Occipital lobe (tissue), 1 donor: ENCODE measurements at regions not wholly inside any gene's neighbourhood (a gene's known extent, or its start where the extent isn't known, plus 50 kb on each side); places are given as distances from the start of the nearest gene placed in this dataset.
"Not testable (repeated sequence)": the region's sequence is repeated elsewhere in the genome, so short reads cannot be mapped to it uniquely, and the experiment has no call there.

Experiments
- DNase-seq: peaks from one replicate; lab custom pipeline; 2025; lab: John Stamatoyannopoulos, UW

DNA sequence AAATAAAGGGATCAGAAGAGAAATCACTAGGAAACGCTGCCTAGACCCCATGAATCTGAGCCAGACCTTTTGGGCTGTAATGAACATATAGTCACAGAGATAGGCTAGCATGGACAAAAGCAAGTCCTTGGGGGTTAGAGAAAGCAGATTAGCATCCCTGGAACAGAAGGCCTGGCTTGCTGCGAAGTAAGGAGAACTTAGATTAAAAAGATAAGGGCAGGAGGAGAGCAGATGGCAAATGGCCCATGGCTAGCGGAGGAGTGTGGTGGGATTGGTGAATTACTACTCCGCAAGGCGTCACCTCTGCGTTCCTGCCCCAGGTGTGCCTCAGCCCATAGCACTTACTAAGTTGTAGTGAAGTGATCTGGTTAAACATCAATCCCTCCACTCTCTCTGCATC, 92.3 kb upstream of the ZNF438 start:
- DNase-seq = no peak

DNA sequence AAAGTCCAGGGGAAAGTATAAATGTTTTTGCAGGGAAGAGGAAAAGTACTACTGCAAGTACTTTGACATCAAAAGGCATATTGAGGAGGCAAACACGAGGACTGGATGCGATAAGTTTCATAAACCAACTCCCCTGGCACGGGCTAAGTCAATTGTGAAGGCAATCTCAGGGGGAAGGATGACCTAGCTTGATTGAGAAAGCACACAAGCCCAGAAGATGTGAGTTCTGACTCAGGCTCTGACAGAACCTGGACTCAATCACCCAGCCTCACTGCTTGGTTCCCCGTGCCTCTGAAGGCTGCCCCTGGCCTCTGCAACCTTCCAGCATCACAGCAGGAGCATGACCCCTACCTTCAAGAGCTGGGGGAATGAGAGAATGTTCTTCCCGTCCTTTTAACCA, 93.2 kb upstream of the ZNF438 start:
- DNase-seq = no peak

DNA sequence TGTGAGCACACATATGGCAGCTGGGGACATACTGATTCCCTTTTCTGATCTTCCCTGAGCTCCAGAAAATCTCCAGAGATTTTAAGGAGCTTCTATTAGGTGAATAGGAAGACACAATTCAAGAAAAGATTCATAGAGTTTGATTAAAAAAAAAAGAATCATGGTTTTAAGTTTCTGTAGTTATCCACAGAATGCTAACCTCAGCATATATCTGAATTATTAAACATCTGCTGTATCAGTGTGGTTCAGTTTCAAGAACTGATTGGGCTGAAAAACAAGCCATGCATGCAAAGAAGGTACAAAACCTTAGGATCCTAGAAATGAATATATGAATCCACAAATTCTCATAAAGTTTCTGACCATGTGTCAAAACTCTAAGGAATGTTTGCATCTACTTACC, 94.1 kb upstream of the ZNF438 start:
- no peak for DNase-seq

DNA sequence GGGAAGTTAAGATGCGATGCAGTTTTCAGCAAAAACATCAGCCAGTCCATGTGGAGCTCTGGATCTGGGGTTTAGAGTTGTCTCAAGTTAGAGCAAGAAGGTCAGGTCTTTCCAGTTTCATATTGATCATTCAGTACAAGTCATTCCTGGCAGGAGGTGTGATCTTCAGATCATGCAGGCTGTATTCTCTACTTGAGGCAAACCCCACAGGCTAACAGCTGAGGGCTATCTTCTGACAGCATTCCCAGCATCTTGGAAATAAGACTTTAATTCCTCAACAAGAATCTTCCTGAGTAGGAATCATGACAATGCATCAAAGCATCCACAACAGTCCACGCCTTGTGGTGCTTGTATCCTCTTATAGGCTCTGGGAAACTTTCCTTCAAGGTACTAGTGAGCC, 94.9 kb upstream of the ZNF438 start:
- no peak for DNase-seq

DNA sequence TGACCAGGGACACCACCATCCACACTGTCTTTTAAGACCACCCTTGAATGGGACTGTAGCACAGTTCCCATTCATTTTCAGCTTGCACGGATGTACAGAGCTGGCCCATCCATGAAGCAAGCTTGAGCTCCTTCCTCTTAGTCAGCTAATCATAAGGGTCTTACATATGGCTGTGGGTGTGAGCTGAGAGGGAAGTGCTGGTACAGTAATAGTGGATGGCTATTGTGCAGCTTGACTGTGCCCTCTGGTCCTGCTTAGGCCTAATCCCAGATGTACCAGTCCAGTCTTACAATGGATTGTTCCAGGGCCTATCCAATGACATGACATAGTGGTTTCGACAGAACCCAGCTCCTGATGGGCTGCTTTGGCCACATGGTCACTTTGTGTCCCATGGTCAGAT, 96.9 kb upstream of the ZNF438 start:
- DNase-seq = no peak

DNA sequence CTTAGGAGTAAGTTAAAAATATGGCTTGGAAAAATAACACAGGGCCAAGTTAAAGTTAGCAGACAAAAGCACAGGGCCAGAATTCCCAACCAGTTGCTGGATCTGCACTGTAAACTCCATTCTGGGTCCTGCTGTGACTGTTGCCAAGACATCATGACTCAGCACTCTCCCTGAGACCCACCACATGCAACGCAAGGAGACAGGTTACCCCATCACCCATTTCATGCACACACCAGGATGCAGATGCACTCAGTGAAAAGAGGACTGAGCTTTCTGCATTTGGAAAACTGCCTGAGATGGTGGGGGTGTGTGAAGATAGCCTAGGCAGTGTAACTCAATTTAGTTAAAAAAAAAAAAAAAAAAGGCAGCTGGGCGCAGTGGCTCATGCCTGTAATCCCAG, 97.6 kb upstream of the ZNF438 start:
- peak; percentile 36 for DNase-seq

DNA sequence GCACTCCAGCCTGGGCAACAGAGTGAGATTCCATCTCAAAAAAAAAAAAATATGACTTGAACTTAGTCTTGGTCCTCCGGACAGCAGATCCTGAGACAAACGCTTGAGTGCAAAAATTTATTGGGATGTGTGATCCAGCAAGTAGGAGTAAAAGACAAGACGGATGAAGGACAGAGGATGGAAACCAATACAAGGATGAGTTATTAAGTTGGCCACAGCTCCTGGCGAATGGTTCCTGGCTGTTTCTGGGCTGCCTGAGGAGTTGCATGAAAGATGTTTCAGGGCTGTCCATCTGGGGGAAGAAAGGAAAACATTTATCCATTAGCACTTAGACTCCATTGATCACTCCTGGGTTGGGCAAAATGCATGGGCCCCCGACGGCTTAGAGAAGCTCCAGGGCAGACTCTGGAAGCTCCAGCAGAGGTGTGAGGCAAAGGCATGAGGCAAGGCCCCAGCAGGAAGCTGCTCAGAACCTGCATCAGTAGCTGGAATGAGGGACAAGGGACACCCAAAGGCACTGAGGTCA, 98.3 kb upstream of the ZNF438 start:
- DNase-seq = no peak

DNA sequence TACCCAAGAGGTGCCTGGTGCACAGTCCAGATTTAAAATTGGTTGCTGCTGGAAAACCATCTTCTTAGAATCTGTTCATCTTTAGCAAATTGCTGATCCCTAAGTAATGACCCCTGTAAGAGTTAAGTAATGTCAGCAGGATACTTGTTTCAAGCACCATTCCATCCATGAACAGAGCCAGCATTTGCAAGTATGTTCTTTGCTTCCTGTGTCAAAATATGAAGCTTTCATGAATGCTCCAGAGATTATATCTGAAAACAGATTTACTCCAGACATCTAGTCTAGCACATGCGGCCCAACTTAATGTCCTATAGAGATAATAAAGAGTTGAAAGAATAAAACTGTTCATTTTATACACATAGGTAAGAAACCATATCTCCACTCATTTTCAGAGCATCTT, 98.7 kb upstream of the ZNF438 start:
- DNase-seq = no peak

DNA sequence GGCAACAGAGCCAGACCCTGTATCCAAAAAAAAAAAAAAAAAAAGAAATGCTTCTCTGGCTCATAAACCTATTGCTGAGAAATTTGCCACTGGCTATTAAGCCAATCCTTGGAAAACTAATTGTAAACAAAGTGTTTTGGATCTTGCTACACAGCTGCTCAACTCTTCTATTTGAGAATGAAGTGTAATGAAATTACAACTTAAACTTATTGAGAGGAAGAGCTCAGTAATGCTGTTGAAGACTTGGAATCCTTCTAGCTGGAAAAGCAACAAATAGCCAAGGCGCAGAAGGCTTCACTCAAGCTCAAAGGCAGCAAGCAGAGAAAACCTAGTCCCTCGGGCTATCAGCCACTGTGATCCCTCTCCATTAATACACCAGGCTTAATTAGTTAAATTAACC, 99.6 kb upstream of the ZNF438 start:
- DNase-seq = no peak

DNA sequence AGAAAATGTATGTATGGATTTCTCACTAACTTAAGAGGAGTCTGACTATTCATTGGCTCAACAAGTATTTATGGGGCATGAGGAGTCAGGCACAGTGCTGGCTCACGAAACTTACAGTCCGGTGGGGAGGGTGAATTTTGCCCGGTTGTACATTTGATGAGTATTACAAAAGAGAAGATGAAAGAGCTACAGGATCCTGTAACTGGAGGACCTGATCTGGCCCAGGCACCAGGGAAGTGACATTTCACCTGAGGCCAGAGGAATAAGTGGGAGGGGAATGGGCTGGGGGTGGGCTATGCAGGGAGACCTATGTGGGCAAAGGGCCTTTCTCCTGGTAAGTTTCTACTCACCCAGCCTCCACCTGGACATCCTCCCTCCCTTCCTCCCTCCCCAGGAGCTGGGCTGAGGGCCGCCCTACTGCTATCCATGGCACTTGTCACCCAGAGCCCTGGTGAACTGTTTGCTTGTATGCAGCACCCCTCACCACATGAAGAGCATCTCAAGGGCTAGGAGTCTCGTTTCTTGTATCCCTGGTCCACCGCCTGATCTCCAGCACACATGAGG, 101.1 kb upstream of the ZNF438 start:
- no peak for DNase-seq

DNA sequence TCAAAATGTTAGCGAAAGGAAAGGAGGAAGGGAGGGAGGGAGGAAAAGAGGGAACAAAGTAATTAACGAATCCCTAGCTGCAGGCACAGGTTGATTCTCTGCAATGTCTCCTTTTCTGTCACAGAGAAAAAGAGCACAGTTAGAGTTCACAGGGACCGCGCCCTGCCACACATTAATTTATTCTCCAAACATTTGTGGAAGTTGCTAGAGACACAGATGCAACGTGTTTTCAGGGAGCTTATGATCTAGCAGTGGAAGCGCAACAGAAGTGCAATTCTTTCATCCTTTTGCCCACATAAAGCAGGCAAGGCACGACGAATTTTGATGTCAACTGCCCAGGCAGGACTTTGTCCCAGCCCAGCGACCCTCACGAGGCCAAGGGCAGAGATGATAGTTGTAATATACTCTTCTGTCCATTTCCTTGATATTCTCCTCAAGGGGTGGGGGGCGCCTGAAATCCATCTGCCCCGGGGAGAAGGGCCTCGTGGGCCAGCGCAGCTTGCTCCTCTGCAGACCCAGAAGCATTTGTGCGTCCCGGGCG, 101.7 kb upstream of the ZNF438 start:
- no peak for DNase-seq

DNA sequence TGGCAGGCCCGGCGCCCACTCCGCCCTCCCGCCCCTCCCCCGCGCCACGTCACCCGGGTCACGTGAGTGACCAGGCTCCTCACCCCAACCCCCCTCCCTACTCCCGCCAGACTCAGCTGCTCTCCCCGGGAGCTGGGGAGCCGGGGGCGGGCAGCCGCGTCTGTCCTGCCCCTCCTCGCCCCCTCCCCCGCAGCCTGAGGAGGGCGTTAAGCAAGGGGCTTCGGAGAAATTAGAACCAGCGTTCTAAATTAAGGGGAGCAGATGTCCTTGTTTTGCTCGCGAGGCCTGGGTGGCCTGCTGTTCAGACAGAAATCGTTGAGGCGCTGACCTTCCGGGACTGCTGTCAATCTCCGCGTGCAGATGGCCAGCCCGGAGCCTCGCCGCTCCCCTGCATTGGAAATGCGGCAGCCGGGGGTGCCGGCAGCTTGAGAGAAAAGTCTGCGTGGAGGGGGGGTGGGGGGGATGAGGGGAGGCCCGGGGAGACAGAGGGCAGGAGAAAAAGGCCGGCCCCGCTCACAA, 102.2 kb upstream of the ZNF438 start:
- DNase-seq = peak; percentile 74

DNA sequence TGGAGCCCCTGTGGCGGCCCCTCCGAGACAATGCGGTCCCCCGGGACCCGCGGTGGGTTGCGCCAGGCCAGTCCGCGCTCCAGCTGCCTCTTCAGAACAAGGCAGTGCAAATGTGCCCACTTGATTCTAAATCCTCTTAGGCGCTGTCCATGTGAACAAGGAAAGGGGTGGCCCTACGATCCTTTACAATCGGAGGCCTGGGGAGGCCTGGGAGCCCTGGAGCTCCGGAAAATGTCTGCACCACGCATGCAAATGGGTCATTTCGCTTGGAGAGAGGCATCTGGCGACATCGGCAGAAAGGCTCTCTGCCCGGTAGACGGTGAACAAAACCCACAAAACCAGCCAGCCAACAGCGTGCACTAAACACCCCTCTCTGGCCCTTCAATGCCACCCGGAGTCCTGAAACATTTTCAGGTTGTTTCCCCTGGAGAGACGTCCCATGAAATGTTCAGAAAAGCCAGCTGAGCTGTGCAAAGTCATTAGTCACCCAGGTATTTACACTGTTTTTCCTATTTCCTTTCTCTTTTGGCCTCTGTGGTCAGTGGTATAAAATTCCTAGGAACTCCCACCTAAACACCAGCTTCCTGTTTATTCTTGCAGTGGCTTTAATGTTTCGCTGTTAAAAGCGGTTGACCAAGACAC, 102.8 kb upstream of the ZNF438 start:
- DNase-seq = peak; percentile 38

DNA sequence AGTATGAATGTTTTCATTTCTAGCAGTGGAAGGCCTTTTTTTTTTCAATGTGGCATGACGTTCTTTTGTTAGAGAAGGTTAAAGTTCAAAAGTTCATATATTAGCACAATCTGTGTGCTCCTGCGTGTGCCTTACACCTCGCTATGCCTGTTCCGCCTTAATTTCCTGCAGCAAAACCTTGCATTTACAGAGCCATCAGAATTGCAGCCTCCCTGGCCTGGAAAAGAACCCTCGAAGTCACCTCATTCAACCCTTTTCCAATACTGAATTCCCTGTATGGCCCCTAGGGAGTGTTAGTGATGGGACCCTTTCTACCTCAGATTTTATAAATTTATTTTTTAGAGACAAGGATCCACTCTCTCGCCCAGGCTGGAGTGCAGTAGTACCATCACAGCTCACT, 103.5 kb upstream of the ZNF438 start:
- no peak for DNase-seq

DNA sequence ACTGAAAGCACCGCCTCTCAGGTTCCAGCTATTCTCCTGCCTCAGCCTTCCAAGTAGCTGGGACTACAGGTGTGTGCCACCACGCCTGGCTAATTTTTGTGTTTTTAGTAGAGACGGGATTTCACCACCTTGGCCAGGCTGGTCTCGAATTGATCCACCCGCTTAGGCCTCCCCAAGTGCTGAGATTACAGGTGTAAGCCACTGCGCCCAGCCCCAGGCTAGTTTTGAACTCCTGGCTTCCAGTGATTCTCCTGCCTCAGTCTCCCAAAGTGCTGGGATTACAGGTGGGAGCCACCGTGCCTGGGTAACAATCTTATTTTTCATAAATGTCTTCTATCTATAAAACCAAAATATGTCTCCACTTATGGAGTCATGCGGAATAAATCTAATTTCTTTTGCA, 104.1 kb upstream of the ZNF438 start:
- not testable (repeated sequence) for DNase-seq

DNA sequence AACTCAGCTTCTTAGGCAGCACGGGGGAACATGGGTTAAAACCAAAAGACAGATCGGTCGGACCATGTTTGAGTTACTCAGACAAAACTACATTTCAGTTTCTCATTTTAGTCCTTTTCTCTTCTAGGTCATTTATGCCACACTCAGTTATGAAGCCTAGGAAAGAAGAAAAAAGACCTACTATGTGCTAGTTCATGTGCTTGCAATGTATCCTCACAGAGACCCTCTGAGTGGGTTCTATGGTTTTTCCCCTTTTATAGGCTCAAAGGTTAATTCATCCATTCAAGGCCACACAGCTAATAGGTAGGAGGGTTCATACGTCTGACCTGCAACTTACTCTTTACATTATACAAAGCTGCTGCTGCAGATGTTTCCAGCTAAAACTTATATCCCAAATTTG, 104.7 kb upstream of the ZNF438 start:
- DNase-seq = no peak

DNA sequence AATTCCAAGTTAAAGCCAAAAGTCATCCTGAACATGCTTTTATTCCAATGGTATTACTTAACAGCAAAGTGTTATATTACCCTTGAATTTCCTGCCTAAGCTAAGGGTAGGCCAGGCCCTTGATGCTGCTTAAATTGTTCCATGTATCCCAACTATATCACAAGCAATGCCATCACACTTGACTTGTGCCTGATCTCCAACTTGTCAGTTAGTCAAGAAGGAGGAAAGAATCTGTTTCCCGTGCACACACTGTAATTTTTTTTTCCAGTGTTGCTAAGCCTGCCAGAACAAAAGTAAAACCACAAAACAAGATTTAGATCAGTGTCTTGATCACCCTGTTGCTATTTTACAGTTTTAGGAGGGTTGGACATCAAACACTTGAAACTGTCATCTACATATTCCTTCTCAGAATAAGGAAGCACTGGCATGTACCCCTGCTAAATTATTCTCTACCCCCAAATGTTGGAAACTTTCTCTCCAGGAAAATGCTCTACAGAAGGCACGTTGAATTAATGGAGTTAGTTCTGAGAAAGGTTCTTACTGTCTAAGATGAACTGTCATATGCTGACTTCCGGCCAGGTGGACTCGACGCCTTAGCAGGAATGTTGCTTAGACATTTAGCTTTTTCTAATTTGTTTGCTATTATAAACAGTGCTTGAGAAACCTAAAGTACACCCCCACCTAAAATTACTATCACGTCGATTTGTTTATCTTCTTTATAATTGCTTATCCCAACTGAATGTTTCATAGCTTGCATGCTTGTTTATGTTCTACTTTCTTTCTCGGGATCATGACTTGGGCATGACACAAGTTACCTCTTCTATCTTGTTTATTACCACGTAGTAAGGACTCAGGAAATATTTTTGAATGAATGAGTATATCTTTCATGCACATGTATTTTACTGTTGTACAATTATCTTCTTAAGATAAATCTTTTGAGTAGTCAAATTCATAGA, 105.5 kb upstream of the ZNF438 start:
- DNase-seq = no peak

DNA sequence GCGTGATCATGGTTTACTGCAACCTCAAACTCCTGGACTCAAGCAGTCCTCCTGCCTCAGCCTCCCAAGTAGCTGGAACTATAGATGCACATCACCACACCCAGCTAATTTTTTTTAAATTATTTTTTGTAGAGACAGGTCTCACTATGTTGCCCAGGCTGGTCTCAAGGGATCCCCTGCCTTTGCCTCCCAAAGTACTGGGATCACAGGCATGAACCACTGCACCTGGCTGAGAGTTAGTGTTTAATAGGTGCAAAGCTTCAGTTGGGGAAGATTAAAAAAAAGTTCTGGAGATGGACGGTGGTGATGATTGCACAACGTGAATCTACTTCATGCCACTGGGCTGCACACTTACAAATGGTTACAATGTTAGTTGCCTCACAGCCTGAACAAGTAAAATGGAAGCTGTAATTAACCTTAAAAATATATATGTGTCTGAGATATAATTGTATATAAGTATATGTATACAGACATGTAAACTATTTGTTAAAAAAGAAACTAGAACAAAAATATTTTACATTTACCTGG, 106.4 kb upstream of the ZNF438 start:
- no peak for DNase-seq

DNA sequence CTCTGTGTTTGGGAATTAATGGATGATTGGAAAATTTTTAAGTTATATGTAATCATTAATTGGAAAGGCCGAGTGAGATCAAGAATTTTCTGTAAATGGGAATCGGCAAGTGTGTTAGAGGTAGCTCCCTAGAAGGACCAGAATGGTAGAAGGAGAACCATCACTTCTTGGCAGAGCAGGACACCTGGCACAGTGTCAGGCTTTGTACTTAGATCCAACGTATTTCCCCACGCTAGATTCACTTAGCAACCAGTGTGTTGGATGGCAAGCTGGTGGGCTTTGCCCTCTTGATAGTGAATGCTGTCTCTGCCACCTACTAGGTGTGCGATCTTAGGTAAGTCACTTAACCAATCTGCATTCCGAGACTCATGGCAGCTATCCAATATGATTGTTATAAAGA, 107.8 kb upstream of the ZNF438 start:
- no peak for DNase-seq

DNA sequence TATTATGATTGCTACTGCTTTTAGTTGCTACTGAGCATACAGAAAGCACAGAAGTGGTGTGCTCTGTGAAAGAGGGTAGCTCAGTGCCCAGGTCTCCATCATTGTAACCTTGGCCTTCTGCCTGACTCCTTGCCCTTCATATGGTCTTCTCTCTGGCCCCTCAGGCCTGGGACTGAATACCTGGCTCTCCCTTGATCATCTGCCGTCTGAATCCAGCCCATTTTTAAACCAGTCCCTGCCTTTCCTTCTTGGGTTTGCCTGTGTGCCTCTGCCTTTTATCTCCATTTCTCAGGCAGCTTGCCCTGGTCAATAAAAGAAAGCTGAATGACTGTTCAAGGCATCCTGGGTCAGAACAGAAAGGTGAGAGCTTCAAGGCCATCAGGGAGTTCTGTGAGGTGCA, 109.1 kb upstream of the ZNF438 start:
- DNase-seq = no peak

DNA sequence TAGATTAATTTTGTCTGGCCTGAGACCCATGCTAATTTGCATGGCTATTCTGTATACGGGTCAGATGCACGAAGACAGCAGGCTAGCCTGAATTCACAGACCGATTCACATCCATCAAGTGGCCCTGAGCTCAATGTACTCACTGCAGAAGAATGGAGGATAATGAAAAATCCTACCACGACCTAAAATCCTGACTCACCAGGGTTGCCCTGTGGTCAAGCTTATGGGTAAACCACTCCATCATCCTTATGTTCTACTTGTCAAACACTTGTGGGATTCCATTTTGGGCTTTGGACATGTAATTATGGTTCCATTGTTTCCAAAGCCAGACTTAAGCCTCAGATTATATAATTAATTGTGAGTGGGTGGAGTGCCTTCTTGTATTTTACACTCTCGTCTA, 110.4 kb upstream of the ZNF438 start:
- no peak for DNase-seq
